PFSK-1 (cell line): ENCODE measurements at regions not wholly inside any gene's neighbourhood (a gene's known extent, or its start where the extent isn't known, plus 50 kb on each side); places are given as distances from the start of the nearest gene placed in this dataset.

ENCODE experiments used
- POLR2AphosphoS5 ChIP-seq: IDR thresholded peaks from 2 replicates; pipeline ENCODE4 v1.6.1; 2012; ENCODE audit warnings: low read depth, mild to moderate bottlenecking, control low read depth, low read length, moderate library complexity
- SIN3A ChIP-seq: IDR thresholded peaks from 2 replicates; pipeline ENCODE4 v1.6.1; 2012; ENCODE audit warnings: mild to moderate bottlenecking, low read length, moderate library complexity, borderline replicate concordance; ENCODE audit not compliant: insufficient read depth
- TAF1 ChIP-seq: IDR thresholded peaks from 2 replicates; pipeline ENCODE4 v1.6.1; 2012; ENCODE audit warnings: low read length, control low read depth, borderline replicate concordance; ENCODE audit not compliant: insufficient read depth
- TF ChIP-seq, protein P1 (sequence below), 2 experiments: IDR thresholded peaks; 2 replicates each; pipeline versions ENCODE4 v1.6.1 to v1.8.0; 2011 to 2012; ENCODE audit warnings: low read depth in 2 of 2, low read length in 2 of 2, control low read depth in 1 of 2, inconsistent platforms in 1 of 2, mild to moderate bottlenecking in 1 of 2, moderate library complexity in 1 of 2; ENCODE audit not compliant: insufficient read depth in 1 of 2

DNA sequence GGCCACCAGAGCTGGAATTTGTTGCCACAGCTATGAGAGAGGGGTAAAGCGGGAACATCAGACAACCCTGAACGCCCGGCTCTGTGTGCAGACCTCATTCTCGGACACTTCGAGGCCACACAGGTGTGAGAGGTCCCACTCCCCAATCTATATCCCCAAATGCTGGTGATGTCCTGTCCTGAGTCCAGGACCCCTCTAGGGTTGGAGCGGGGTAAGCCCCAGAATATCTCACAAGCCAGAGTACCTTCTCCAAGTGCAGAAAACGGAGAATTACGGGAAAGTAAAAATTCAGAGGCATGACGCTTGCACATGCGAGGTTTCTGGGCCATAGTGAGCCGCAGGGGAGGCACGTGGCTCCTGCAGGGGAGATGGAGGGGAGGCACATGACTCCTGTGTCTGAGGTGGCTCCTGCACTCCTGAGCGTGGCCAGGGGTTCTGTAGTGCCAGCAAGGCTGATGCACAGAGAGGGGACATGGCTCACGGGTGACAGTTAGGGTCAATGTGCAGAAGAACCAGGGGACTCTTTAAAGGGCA, 248.0 kb downstream of the RBFOX3 start:
- no peak for TF ChIP-seq POLR2AphosphoS5
- TF ChIP-seq, protein P1, sequence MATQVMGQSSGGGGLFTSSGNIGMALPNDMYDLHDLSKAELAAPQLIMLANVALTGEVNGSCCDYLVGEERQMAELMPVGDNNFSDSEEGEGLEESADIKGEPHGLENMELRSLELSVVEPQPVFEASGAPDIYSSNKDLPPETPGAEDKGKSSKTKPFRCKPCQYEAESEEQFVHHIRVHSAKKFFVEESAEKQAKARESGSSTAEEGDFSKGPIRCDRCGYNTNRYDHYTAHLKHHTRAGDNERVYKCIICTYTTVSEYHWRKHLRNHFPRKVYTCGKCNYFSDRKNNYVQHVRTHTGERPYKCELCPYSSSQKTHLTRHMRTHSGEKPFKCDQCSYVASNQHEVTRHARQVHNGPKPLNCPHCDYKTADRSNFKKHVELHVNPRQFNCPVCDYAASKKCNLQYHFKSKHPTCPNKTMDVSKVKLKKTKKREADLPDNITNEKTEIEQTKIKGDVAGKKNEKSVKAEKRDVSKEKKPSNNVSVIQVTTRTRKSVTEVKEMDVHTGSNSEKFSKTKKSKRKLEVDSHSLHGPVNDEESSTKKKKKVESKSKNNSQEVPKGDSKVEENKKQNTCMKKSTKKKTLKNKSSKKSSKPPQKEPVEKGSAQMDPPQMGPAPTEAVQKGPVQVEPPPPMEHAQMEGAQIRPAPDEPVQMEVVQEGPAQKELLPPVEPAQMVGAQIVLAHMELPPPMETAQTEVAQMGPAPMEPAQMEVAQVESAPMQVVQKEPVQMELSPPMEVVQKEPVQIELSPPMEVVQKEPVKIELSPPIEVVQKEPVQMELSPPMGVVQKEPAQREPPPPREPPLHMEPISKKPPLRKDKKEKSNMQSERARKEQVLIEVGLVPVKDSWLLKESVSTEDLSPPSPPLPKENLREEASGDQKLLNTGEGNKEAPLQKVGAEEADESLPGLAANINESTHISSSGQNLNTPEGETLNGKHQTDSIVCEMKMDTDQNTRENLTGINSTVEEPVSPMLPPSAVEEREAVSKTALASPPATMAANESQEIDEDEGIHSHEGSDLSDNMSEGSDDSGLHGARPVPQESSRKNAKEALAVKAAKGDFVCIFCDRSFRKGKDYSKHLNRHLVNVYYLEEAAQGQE (IDR thresholded peaks at IDR 0.05; ENCODE audit: insufficient read depth in 1 of 2, low read depth in 2 of 2, low read length in 2 of 2): no peak
- no peak for TF ChIP-seq TAF1
- TF ChIP-seq SIN3A: no peak
